ENCODE measurements at regions not wholly inside any gene's neighbourhood (a gene's known extent, or its start where the extent isn't known, plus 50 kb on each side); places are given as distances from the start of the nearest gene placed in this dataset.
"Not testable (repeated sequence)": the region's sequence is repeated elsewhere in the genome, so short reads cannot be mapped to it uniquely, and the experiment has no call there.

DNA sequence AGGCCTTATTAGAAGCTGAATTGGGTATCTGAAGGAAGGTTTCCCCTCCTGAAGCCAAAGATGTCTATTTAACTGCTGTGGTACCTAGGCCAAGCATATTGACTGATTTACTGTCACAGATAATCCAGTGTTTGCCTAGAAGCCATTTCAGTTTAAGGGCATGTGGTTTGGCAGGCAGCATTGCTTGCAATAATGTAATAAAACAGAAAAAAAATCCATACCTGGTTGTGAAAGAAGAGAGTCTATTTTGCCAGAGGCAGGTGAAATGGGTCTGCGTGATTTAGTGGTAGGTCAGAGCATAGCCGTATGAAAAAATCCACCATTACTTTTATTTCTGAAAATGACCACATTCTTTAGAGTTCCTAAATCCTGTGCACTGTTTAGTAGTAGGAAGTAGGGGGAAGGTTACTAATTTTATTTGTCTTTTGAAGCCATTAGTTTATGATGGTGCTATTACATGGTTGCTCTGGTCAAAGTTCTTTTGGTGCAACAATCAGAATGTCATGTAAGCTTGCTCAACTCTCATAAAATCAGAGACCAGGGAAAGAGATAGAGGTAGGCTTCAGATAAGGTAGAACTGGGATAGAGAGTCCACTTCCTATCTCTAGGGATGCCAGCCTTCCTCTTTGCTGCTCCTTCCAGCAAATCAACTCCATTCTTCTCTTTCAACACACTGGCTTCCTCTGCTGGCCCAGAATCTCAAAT is 343.4 kb downstream of the GPD2 start:
- TF ChIP-seq, protein P1, sequence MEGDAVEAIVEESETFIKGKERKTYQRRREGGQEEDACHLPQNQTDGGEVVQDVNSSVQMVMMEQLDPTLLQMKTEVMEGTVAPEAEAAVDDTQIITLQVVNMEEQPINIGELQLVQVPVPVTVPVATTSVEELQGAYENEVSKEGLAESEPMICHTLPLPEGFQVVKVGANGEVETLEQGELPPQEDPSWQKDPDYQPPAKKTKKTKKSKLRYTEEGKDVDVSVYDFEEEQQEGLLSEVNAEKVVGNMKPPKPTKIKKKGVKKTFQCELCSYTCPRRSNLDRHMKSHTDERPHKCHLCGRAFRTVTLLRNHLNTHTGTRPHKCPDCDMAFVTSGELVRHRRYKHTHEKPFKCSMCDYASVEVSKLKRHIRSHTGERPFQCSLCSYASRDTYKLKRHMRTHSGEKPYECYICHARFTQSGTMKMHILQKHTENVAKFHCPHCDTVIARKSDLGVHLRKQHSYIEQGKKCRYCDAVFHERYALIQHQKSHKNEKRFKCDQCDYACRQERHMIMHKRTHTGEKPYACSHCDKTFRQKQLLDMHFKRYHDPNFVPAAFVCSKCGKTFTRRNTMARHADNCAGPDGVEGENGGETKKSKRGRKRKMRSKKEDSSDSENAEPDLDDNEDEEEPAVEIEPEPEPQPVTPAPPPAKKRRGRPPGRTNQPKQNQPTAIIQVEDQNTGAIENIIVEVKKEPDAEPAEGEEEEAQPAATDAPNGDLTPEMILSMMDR (conservative IDR thresholded peaks at IDR 0.05; ENCODE audit: low read depth, low read length): no peak
- no peak overlapping the region for H3K4me3 ChIP-seq (ENCODE audit: low read depth, low read length)
- DNase-seq (ENCODE audit: low read depth): no peak

DNA sequence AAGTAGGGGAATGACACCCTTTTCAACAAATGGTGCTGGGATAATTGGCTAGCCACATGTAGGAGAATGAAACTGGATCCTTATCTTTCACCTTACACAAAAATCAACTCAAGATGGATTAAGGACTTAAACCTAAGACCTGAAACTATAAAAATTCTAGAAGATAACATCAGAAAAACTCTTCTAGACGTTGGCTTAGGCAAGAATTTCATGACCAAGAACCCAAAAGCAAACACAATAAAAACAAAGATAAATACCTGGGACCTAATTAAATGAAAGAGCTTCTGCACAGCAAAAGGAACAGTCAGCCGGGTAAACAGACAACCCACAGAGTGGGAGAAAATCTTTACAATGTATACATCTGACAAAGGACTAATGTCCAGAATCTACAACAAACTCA is 345.5 kb downstream of the GPD2 start:
- DNase-seq (ENCODE audit: low read depth); H3K4me3 ChIP-seq (ENCODE audit: low read depth, low read length): not testable (repeated sequence)

GRCh38 chr2:156784020-156784701 is 348.0 kb downstream of the GPD2 start:
- DNase-seq (ENCODE audit: low read depth): no peak
- H3K4me3 ChIP-seq (ENCODE audit: low read depth, low read length): no peak overlapping the region
- TF ChIP-seq, protein P1 (conservative IDR thresholded peaks at IDR 0.05; ENCODE audit: low read depth, low read length): no peak

DNA sequence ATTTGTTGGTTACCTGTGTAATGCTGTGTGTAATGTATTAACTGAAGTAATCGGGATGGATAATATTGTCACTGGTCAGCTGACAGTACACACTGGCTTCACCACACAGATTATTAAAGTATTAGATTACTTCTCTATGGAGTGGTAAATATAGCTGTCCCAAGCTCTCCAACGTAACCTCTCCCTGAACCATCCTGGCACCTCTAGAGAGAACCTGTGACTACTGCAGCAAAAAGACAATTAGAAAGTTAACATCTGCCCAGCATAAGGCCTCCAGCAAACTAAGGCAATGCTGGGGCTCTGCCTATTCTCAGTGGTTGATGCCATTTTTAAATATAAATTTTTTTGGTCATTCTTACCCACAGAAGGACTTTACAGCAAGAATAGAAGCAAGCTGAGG is 351.3 kb downstream of the GPD2 start:
- TF ChIP-seq, protein P1 (conservative IDR thresholded peaks at IDR 0.05; ENCODE audit: low read depth, low read length): no peak
- DNase-seq (ENCODE audit: low read depth): no peak
- H3K4me3 ChIP-seq (ENCODE audit: low read depth, low read length): no peak overlapping the region

DNA sequence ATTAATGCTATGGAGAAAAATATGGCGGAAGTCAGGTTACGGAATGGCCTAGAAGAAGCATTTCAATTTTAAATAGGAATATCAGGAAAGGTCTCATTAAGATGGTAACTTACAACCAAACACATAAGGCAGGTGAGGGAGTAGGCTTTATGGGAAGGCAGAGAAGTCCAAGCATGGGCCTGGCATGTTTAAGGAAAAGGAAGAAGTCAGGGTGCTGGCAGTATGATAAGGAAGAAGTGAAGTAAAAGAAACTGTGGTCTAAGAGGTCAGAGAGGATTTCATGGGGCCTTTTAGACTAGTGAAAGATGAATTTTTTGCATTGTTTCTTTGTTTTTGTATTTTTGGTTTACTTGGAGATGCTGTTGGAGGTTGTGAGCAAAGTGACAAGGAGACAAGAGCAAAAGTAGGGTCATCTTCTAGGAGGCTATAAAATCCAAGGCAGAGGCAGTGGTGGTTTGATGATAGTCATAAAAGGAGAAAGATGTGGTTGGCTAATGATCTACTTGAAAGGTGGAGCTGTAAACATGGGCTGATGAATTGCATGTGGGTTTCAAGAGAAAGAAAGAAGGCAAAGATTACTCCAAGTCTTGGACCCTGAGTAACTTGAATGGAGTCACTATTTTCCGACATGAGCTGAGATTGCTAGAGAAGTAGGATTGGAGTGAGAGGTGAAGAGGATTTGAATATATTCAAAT is 354.3 kb downstream of the GPD2 start:
- TF ChIP-seq, protein P1 (conservative IDR thresholded peaks at IDR 0.05; ENCODE audit: low read depth, low read length): no peak
- no peak overlapping the region for H3K4me3 ChIP-seq (ENCODE audit: low read depth, low read length)
- DNase-seq (ENCODE audit: low read depth): no peak

GRCh38 chr2:156792242-156792840 is 356.2 kb downstream of the GPD2 start:
- H3K4me3 ChIP-seq (ENCODE audit: low read depth, low read length): no peak overlapping the region
- no peak for DNase-seq (ENCODE audit: low read depth)
- TF ChIP-seq, protein P1 (conservative IDR thresholded peaks at IDR 0.05; ENCODE audit: low read depth, low read length): no peak

GRCh38 chr2:156797832-156798231 is 361.7 kb downstream of the GPD2 start:
- TF ChIP-seq, protein P1 (conservative IDR thresholded peaks at IDR 0.05; ENCODE audit: low read depth, low read length): no peak
- no peak for DNase-seq (ENCODE audit: low read depth)
- H3K4me3 ChIP-seq (ENCODE audit: low read depth, low read length): no peak overlapping the region
